Calu3 (cell line): ENCODE measurements at regions not wholly inside any gene's neighbourhood (a gene's known extent, or its start where the extent isn't known, plus 50 kb on each side); places are given as distances from the start of the nearest gene placed in this dataset.

ENCODE experiments used
- BruUV-seq: library from RNA; stranded (reverse); fragments of 400-500 nt; replicated peaks from 2 replicates; lab custom pipeline; 2021; lab: Mats Ljungman, UMichigan
- CTCF ChIA-PET: fragments of 300-600 bp; sonication (Branson Sonifier 250); formaldehyde crosslinking; loops from one replicate; lab custom pipeline; 2022; ENCODE audit warnings: antibody characterized with exemption; lab: Charles Lee
- DNase-seq: peaks from one replicate; pipeline ENCODE4 v3.0.0; 2022
- H3K27ac Mint-ChIP-seq: one replicate; pipeline ENCODE4 v1.8.0; 2022; ENCODE audit warnings: mixed read lengths; ENCODE audit not compliant: unreplicated experiment
- H3K27me3 Mint-ChIP-seq: one replicate; pipeline ENCODE4 v1.8.0; 2022; ENCODE audit warnings: mixed read lengths; ENCODE audit not compliant: unreplicated experiment
- H3K36me3 Mint-ChIP-seq: one replicate; pipeline ENCODE4 v1.8.0; 2022; ENCODE audit warnings: mild to moderate bottlenecking, moderate library complexity, mixed read lengths; ENCODE audit not compliant: insufficient read depth, unreplicated experiment
- H3K4me1 Mint-ChIP-seq: one replicate; pipeline ENCODE4 v1.8.0; 2022; ENCODE audit warnings: mild to moderate bottlenecking, low read depth, mixed read lengths; ENCODE audit not compliant: unreplicated experiment
- H3K4me3 Mint-ChIP-seq: one replicate; pipeline ENCODE4 v1.8.0; 2022; ENCODE audit warnings: mild to moderate bottlenecking, low read depth, moderate library complexity, mixed read lengths; ENCODE audit not compliant: unreplicated experiment
- H3K9me3 Mint-ChIP-seq: one replicate; pipeline ENCODE4 v1.8.0; 2022; ENCODE audit warnings: low read depth, mixed read lengths; ENCODE audit not compliant: unreplicated experiment
- intact Hi-C: fragments of 100-400 bp; cut with micrococcal nuclease; formaldehyde crosslinking; loops from one replicate; pipeline ENCODE4 v1.10.0; 2022; ENCODE audit not compliant: unreplicated experiment
- TF ChIP-seq, protein P1 (sequence below): fragments of 200-600 bp; IDR thresholded peaks from one replicate; pipeline ENCODE4 v1.8.0; 2022; ENCODE audit warnings: antibody characterized with exemption; ENCODE audit not compliant: unreplicated experiment

DNA sequence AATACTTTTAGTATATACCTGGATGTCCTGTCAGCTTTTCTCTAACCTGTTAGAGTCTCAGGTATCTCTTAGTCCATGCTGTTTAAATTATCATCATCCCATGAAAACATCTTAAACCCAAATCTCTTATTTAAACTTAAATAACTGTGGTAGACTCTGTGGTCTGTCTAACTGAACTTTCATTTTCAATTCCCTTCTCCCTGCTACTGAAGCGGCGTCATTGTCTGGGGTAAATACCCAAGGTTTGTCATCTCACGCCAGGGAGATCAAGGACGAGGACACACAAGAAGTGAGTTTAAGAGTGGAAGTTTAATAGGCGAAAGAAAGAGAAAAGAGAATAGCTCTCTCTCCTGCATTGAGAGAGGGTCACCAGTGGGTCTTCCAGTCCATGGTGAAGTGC, 804.4 kb upstream of the CELF2 start:
- no peaks in the 10 kb centered on the region for H3K4me1 Mint-ChIP-seq
- BruUV-seq: no TSS peak
- intact Hi-C loops: no loop called here
- TF ChIP-seq, protein P1, sequence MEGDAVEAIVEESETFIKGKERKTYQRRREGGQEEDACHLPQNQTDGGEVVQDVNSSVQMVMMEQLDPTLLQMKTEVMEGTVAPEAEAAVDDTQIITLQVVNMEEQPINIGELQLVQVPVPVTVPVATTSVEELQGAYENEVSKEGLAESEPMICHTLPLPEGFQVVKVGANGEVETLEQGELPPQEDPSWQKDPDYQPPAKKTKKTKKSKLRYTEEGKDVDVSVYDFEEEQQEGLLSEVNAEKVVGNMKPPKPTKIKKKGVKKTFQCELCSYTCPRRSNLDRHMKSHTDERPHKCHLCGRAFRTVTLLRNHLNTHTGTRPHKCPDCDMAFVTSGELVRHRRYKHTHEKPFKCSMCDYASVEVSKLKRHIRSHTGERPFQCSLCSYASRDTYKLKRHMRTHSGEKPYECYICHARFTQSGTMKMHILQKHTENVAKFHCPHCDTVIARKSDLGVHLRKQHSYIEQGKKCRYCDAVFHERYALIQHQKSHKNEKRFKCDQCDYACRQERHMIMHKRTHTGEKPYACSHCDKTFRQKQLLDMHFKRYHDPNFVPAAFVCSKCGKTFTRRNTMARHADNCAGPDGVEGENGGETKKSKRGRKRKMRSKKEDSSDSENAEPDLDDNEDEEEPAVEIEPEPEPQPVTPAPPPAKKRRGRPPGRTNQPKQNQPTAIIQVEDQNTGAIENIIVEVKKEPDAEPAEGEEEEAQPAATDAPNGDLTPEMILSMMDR: no peak
- DNase-seq: no peak
- H3K9me3 Mint-ChIP-seq: peaks cover 11% of the 10 kb centered on the region
- H3K27me3 Mint-ChIP-seq: no peaks in the 10 kb centered on the region
- H3K4me3 Mint-ChIP-seq: no peak overlapping the region
- CTCF ChIA-PET: no interaction called here
- no peak overlapping the region for H3K27ac Mint-ChIP-seq
- no peaks in the 10 kb centered on the region for H3K36me3 Mint-ChIP-seq

DNA sequence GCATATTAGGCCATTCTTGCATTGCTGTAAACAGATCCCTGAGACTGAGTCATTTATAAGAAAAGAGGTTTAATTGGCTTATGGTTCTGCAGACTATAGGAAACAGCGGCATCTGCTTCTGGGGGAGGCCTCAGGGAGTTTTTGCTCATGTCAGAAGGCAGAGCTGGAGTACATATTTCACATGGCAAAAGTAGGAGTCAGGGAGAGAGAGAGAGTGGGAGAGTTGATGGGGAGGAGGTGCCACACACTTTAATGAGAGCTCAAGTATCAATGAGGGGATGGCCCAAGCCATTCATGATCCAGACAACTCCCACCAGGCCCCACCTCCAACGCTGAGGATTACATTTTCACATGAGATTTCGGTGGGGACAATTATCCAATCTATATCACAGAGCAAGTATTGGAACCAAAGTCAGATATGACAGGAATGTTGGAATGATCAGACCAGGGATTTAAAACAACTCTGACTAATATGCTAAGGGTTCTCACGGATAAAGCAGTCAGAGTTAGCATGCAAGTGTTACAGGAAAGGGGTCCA, 795.3 kb upstream of the CELF2 start:
- no peak for DNase-seq
- Mint-ChIP-seq H3K27me3 (no peaks in the 10 kb centered on the region), H3K36me3 (no peaks in the 10 kb centered on the region), H3K27ac (no peak overlapping the region), H3K4me1 (no peaks in the 10 kb centered on the region), H3K4me3 (no peak overlapping the region), H3K9me3 (peaks cover 15% of the 10 kb centered on the region)
- BruUV-seq: no TSS peak
- TF ChIP-seq, protein P1: no peak
- intact Hi-C loops: no loop called here
- CTCF ChIA-PET: no interaction called here

DNA sequence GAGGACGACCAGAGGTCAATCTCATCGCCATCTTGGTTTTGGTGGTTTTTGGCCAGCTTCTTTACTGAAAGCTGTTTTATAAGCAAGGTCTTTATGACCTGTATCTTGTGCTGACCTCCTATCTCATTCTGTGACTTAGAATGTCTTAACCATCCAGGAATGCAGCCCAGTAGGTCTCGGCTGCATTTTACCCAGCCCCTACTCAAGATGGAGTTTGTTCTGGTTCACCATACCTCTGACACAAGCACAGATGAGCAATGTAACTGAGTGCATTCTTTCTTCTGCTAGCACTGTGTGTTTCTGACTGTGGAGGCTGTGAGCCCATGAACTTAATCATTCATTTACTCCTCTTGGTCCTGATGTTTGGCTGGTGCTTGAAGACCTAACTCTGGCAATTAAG, 794.5 kb upstream of the CELF2 start:
- Mint-ChIP-seq H3K27me3 (no peaks in the 10 kb centered on the region), H3K4me1 (no peaks in the 10 kb centered on the region), H3K9me3 (peaks cover 17% of the 10 kb centered on the region), H3K27ac (no peak overlapping the region), H3K36me3 (no peaks in the 10 kb centered on the region), H3K4me3 (no peak overlapping the region)
- CTCF ChIA-PET: no interaction called here
- no peak for DNase-seq
- BruUV-seq: no TSS peak
- TF ChIP-seq, protein P1: no peak
- intact Hi-C loops: no loop called here

DNA sequence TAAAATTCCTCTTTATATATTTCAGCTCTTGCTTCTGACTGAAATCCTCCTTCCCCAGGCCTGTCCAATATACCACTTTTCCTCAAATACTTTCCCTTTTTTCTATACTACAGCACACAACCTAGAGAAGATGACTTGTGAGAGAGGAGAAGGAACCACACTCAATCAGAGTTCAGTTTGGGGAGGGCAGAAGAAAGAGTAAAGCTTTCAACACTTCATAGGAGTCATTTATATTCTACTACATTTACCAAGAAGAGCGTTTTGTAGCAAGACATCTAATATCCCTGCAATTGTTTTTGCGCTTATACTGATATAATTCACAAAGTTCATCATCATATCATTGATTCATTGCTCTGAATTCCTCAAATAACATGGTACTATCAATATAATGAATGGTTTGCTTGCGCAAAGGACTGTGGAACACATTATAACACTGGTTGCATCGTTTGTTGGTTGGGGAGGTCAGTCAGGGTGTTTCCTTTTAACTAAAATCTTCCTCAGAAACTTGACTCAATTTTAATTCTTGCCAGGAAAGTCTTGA, 792.5 kb upstream of the CELF2 start:
- no peak for DNase-seq
- Mint-ChIP-seq H3K4me3 (no peak overlapping the region), H3K9me3 (peaks cover 18% of the 10 kb centered on the region), H3K27me3 (no peaks in the 10 kb centered on the region), H3K27ac (no peak overlapping the region), H3K4me1 (no peaks in the 10 kb centered on the region), H3K36me3 (no peaks in the 10 kb centered on the region)
- CTCF ChIA-PET: no interaction called here
- TF ChIP-seq, protein P1: no peak
- intact Hi-C loops: no loop called here
- BruUV-seq: no TSS peak
